Activated B cell treated with CpG ODN at 0.5 μM for 24 hours (primary cell): ENCODE measurements at regions not wholly inside any gene's neighbourhood (a gene's known extent, or its start where the extent isn't known, plus 50 kb on each side); places are given as distances from the start of the nearest gene placed in this dataset.

Experiments used
- ATAC-seq: fragments of 200-7000 bp; cut with Tn5 transposase; one replicate; pipeline ENCODE4 v1.10.0; 2021; ENCODE audit warnings: low read depth, mild to moderate bottlenecking, moderate library complexity
- CTCF ChIA-PET: fragments of 350-600 bp; sonication (Branson Sonifier 250); formaldehyde crosslinking; loops from one replicate; lab custom pipeline; 2021; ENCODE audit warnings: antibody characterized with exemption; lab: Charles Lee
- POLR2A ChIA-PET: fragments of 350-600 bp; sonication (Branson Sonifier 250); formaldehyde crosslinking; loops from one replicate; lab custom pipeline; 2021; ENCODE audit warnings: antibody characterized with exemption; lab: Charles Lee
- DNase-seq: peaks from one replicate; pipeline ENCODE4 v3.0.0; 2022
- H3K27ac Mint-ChIP-seq: one replicate; pipeline ENCODE4 v1.8.0; 2020; ENCODE audit warnings: mixed read lengths
- H3K27me3 Mint-ChIP-seq: one replicate; pipeline ENCODE4 v1.8.0; 2021; ENCODE audit warnings: mixed read lengths
- H3K36me3 Mint-ChIP-seq: one replicate; pipeline ENCODE4 v1.8.0; 2021; ENCODE audit warnings: low read depth, mixed read lengths
- H3K4me1 Mint-ChIP-seq: one replicate; pipeline ENCODE4 v1.8.0; 2021; ENCODE audit warnings: mixed read lengths
- H3K4me3 Mint-ChIP-seq: one replicate; pipeline ENCODE4 v1.8.0; 2020; ENCODE audit warnings: mild to moderate bottlenecking, mixed read lengths
- H3K9me3 Mint-ChIP-seq: one replicate; pipeline ENCODE4 v1.8.0; 2020; ENCODE audit warnings: mixed read lengths
- intact Hi-C: fragments of 100-400 bp; cut with micrococcal nuclease; formaldehyde crosslinking; loops from one replicate; pipeline ENCODE4 v1.15.1; 2024
- TF ChIP-seq, protein P1 (sequence below): fragments of 200-600 bp; IDR thresholded peaks from one replicate; pipeline ENCODE4 v1.8.0; 2022; ENCODE audit warnings: antibody characterized with exemption, mild to moderate bottlenecking

DNA sequence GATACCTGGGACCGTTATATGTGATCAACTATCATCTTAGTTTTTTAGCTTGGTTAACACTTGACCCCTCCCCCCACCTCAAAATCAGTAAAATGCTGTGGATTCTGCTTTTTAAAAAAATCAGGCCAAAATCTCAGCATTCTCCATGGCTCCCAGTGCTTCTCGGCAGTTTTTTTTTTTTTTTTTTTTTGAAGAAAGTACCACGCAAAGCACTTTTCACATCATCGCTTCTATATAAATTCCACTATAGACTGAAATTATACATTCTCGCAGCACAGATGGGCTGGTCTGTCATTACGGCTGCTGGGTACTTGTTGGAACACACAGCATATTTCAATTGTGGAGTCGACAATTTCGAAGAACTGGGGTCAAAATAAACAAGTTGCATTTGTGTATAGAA lies 67.7 kb upstream of the PPARA start:
- no peaks in the 10 kb centered on the region for H3K9me3 Mint-ChIP-seq
- intact Hi-C loops, result no loop called here
- H3K4me1 Mint-ChIP-seq, result no peaks in the 10 kb centered on the region
- ATAC-seq, result no peak
- H3K27ac Mint-ChIP-seq, result no peak overlapping the region
- H3K4me3 Mint-ChIP-seq, result no peak overlapping the region
- CTCF ChIA-PET, result no interaction called here
- peaks cover 8% of the 10 kb centered on the region for H3K36me3 Mint-ChIP-seq
- POLR2A ChIA-PET, result interaction anchor here (0.7 kb wide), 1 partner anchor 77 kb away, joined by 10 read pairs; no protein-coding TSS in a partner anchor
- H3K27me3 Mint-ChIP-seq, result no peaks in the 10 kb centered on the region
- DNase-seq, result no peak
- TF ChIP-seq, protein P1, sequence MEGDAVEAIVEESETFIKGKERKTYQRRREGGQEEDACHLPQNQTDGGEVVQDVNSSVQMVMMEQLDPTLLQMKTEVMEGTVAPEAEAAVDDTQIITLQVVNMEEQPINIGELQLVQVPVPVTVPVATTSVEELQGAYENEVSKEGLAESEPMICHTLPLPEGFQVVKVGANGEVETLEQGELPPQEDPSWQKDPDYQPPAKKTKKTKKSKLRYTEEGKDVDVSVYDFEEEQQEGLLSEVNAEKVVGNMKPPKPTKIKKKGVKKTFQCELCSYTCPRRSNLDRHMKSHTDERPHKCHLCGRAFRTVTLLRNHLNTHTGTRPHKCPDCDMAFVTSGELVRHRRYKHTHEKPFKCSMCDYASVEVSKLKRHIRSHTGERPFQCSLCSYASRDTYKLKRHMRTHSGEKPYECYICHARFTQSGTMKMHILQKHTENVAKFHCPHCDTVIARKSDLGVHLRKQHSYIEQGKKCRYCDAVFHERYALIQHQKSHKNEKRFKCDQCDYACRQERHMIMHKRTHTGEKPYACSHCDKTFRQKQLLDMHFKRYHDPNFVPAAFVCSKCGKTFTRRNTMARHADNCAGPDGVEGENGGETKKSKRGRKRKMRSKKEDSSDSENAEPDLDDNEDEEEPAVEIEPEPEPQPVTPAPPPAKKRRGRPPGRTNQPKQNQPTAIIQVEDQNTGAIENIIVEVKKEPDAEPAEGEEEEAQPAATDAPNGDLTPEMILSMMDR, result no peak

DNA sequence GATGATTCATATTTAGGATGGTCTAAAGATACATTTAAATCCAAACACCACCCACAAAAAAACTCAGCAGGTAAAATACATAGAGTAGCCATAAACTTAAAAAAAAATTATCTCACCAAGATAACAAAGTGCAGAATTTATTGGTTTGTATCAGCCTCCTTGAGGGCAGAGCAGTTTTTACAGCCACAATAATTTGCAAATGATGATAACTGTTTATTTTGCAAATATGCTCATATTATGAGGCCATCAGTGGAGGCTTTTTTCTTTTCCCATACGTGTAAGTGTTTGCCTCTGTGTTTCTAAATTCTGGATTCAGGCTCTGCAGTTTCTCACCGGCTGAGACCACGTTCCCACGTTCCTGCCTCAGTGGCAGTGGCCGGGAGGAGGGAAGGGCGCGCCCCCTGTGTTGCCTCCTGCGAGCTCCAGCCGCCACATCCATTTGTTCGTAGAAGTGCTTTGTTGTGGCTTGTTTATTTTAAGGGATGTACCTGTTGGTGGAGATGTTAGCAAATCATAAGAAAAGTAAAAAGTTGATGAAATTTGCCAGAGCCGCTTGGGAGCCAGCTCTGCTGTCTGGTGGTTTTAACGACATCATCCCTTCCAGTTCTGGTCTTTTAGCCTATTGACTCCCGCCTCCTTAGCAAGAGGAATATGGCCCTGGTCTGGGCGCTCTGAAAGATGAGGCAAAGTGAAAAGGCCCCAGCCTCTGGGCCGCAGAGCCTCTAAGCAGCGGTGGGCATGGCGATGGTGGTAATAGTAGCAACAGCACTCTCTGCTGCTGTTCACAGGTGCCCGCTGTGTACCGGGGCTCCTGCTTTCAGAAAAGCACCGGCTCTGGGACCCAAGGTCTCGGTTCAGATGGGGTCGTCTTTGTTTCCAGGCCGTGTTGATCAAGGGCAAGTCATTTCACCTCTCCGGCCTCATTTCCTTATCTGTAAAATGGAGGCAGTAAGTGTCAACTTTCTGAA lies 66.7 kb upstream of the PPARA start:
- Mint-ChIP-seq H3K27ac (no peak overlapping the region), H3K36me3 (peaks cover 8% of the 10 kb centered on the region), H3K27me3 (no peaks in the 10 kb centered on the region), H3K4me1 (no peaks in the 10 kb centered on the region), H3K9me3 (no peaks in the 10 kb centered on the region), H3K4me3 (no peak overlapping the region)
- ATAC-seq (no peak), DNase-seq (no peak)
- TF ChIP-seq, protein P1, result no peak
- ChIA-PET POLR2A (no interaction called here), CTCF (no interaction called here)
- intact Hi-C loops, result no loop called here

DNA sequence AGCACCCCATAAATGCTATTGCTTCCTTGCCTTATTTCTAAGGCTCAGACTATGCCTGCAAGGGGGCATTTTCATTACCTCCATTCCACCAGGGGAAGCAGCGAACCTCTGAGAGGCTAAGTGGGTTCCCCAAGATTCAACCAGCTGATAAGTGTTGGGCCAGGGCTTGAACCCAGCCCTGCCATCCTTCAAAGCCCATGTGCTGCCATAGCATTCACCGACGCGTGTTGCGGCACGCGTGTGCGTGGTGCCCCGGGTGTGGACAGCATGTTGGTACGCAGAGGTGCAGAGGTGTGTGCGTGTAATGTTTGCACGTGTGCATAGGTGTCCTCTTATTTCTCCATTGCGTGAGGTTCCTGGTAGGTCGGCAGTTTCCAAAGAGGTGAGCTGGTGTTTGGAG lies 66.0 kb upstream of the PPARA start:
- H3K4me1 Mint-ChIP-seq, result no peaks in the 10 kb centered on the region
- TF ChIP-seq, protein P1, result no peak
- ATAC-seq (no peak), DNase-seq (no peak)
- H3K4me3 Mint-ChIP-seq, result no peak overlapping the region
- H3K36me3 Mint-ChIP-seq, result peaks cover 8% of the 10 kb centered on the region
- no peaks in the 10 kb centered on the region for H3K27me3 Mint-ChIP-seq
- no peaks in the 10 kb centered on the region for H3K9me3 Mint-ChIP-seq
- ChIA-PET POLR2A (no interaction called here), CTCF (no interaction called here)
- H3K27ac Mint-ChIP-seq, result no peak overlapping the region
- intact Hi-C loops, result no loop called here

DNA sequence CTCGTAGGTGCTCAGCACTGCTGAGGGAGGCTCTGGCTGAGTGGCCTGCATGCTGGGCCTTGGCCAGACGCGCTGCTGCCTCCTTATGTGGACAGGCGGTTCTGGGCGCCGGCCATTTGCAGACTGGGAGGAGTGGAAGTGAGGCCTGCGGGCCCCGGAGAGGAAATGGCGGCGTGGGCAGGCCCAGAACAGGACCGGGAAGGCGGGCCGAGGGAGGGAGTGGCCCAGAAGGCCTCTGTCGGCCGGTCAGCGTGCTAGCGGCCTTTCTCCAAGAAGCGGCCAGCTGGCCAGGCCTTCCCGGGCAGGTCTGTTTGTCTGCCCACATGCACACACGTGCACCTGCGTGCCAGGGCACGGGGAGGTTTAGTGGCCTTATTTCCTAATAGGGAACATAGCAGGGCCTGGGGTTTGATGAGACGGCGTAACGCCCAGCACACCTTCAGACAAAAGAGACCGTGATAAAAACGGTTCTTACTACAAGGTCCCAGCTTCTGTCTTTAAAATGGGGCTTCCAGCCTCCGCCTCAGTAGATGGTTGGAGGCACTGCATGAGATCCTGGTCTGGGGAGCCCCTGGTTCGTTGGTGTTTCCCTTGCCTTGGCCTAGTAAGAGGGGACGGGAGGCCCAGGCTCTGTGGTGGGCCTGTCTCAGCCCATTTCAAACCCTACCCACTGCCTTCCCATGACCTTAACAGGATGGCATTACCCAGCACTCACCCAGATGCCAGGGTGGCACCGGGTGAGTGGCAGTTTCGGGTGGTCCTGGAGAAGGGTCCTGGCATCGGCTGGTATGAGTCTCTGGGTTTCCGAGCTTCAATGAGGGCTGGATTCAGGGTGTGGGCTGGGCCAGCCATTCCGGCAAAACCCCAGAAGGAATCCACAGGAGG lies 65.1 kb upstream of the PPARA start:
- H3K9me3 Mint-ChIP-seq, result no peaks in the 10 kb centered on the region
- no peaks in the 10 kb centered on the region for H3K4me1 Mint-ChIP-seq
- H3K27ac Mint-ChIP-seq, result no peak overlapping the region
- ATAC-seq (no peak), DNase-seq (no peak)
- TF ChIP-seq, protein P1, result no peak
- intact Hi-C loops, result no loop called here
- ChIA-PET CTCF (no interaction called here), POLR2A (no interaction called here)
- H3K27me3 Mint-ChIP-seq, result no peaks in the 10 kb centered on the region
- H3K36me3 Mint-ChIP-seq, result peaks cover 8% of the 10 kb centered on the region
- H3K4me3 Mint-ChIP-seq, result no peak overlapping the region
